ENCODE measurements at regions not wholly inside any gene's neighbourhood (a gene's known extent, or its start where the extent isn't known, plus 50 kb on each side); places are given as distances from the start of the nearest gene placed in this dataset.

DNA sequence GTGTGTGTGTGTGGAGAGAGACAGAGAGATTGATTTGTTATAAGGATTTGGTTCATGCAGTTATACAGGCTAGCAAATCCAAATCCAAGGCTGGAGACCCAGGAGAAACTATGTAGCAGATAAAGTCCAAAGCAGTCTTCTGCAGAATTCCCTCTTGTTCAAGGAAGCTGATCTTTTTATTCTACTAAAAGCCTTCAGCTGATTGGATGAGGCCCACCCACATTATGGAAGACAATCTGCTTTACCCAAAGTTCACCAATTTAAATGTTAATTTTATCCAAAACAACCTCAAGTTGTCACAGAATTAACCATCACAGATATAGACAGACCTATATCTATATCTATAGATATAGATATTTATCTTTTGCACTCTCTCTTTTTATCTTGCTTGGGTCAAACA is 67.0 kb downstream of the TPBG start:
- CTCF ChIA-PET: no interaction called here

DNA sequence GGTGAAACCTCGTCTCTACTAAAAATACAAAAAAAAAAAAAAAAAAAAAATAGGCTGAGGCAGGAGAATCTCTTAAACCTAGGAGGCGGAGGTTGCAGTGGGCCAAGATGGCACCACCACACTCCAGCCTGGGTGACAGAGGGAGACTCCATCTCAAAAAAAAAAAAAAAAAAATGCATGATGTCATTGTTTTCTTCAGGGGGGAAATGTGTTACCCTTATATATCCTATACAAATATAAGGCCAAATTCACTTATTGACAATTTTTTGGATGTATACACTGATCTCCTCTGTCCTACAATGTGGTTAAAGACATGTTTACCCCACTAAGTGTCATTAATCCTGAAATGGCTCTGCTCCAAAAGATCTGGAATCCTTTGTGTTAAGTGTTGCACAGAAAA is 73.1 kb downstream of the TPBG start:
- ChIA-PET CTCF (no interaction called here), POLR2A (no interaction called here)
- TF ChIP-seq, protein P1, sequence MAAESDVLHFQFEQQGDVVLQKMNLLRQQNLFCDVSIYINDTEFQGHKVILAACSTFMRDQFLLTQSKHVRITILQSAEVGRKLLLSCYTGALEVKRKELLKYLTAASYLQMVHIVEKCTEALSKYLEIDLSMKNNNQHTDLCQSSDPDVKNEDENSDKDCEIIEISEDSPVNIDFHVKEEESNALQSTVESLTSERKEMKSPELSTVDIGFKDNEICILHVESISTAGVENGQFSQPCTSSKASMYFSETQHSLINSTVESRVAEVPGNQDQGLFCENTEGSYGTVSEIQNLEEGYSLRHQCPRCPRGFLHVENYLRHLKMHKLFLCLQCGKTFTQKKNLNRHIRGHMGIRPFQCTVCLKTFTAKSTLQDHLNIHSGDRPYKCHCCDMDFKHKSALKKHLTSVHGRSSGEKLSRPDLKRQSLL (tag by site-specific recombination; IDR thresholded peaks at IDR 0.05): no peak
- TF ChIP-seq, protein P2, sequence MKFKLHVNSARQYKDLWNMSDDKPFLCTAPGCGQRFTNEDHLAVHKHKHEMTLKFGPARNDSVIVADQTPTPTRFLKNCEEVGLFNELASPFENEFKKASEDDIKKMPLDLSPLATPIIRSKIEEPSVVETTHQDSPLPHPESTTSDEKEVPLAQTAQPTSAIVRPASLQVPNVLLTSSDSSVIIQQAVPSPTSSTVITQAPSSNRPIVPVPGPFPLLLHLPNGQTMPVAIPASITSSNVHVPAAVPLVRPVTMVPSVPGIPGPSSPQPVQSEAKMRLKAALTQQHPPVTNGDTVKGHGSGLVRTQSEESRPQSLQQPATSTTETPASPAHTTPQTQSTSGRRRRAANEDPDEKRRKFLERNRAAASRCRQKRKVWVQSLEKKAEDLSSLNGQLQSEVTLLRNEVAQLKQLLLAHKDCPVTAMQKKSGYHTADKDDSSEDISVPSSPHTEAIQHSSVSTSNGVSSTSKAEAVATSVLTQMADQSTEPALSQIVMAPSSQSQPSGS (tag by site-specific recombination; IDR thresholded peaks at IDR 0.05; ENCODE audit: low read depth): peak; percentile 54
- Histone ChIP-seq H3K36me3 (ENCODE audit: control insufficient read depth in 2 of 2, insufficient read depth in 1 of 2, low read length in 2 of 2) (no peaks in the 10 kb centered on the region), H3K27ac (ENCODE audit: extremely low read depth, low read depth, low read length) (no peak overlapping the region), H3K4me3 (ENCODE audit: low read depth, low read length) (no peak overlapping the region), H3K9me3 (ENCODE audit: control insufficient read depth, insufficient read depth, low read depth, low read length) (no peaks in the 10 kb centered on the region), H3K4me1 (ENCODE audit: control insufficient read depth, insufficient read depth, low read length) (no peaks in the 10 kb centered on the region)

More for the DNA sequence above, 67.0 kb downstream of the TPBG start:
- Histone ChIP-seq H3K9me3 (ENCODE audit: control insufficient read depth, insufficient read depth, low read depth, low read length) (no peaks in the 10 kb centered on the region), H3K4me1 (ENCODE audit: control insufficient read depth, insufficient read depth, low read length) (no peaks in the 10 kb centered on the region), H3K4me3 (ENCODE audit: low read depth, low read length) (no peak overlapping the region), H3K27ac (ENCODE audit: extremely low read depth, low read depth, low read length) (no peak overlapping the region), H3K36me3 (ENCODE audit: control insufficient read depth in 2 of 2, insufficient read depth in 1 of 2, low read length in 2 of 2) (no peaks in the 10 kb centered on the region)
- TF ChIP-seq, protein P1 (tag by site-specific recombination; IDR thresholded peaks at IDR 0.05): no peak
- TF ChIP-seq ZNF10 (tag by site-specific recombination; IDR thresholded peaks at IDR 0.05): peak; percentile 84
- POLR2A ChIA-PET: no interaction called here

DNA sequence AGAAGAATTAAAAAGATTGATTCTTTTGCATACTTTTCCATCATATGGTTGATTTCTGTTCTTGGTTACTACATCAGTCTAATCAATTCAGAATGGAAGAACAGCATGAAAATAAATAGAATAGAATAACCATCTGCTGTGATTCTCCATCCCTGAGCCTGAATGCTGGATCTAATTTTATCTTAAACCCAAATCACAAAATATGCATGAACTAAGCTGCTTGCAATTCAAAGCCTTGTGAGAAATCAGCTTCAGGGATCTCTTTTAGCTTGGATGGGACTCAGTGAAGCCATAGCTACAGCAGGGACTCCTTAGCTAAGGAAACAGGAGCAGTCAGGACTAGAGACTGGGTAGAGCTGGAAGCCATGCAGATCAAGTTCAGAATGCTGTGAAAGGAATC is 74.1 kb downstream of the TPBG start:
- no peaks in the 10 kb centered on the region for H3K9me3 ChIP-seq (ENCODE audit: control insufficient read depth, insufficient read depth, low read depth, low read length)
- no peak overlapping the region for H3K27ac ChIP-seq (ENCODE audit: extremely low read depth, low read depth, low read length)
- no peak for TF ChIP-seq ZBTB8A (tag by site-specific recombination; IDR thresholded peaks at IDR 0.05)
- TF ChIP-seq, protein P3, sequence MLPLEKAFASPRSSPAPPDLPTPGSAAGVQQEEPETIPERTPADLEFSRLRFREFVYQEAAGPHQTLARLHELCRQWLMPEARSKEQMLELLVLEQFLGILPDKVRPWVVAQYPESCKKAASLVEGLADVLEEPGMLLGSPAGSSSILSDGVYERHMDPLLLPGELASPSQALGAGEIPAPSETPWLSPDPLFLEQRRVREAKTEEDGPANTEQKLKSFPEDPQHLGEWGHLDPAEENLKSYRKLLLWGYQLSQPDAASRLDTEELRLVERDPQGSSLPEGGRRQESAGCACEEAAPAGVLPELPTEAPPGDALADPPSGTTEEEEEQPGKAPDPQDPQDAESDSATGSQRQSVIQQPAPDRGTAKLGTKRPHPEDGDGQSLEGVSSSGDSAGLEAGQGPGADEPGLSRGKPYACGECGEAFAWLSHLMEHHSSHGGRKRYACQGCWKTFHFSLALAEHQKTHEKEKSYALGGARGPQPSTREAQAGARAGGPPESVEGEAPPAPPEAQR (tag by site-specific recombination; IDR thresholded peaks at IDR 0.05): no peak
- no peak for TF ChIP-seq WT1 (tag by site-specific recombination; IDR thresholded peaks at IDR 0.05)
- TF ChIP-seq, protein P4, sequence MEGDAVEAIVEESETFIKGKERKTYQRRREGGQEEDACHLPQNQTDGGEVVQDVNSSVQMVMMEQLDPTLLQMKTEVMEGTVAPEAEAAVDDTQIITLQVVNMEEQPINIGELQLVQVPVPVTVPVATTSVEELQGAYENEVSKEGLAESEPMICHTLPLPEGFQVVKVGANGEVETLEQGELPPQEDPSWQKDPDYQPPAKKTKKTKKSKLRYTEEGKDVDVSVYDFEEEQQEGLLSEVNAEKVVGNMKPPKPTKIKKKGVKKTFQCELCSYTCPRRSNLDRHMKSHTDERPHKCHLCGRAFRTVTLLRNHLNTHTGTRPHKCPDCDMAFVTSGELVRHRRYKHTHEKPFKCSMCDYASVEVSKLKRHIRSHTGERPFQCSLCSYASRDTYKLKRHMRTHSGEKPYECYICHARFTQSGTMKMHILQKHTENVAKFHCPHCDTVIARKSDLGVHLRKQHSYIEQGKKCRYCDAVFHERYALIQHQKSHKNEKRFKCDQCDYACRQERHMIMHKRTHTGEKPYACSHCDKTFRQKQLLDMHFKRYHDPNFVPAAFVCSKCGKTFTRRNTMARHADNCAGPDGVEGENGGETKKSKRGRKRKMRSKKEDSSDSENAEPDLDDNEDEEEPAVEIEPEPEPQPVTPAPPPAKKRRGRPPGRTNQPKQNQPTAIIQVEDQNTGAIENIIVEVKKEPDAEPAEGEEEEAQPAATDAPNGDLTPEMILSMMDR (tag by site-specific recombination; IDR thresholded peaks at IDR 0.05): no peak
- no peak for TF ChIP-seq KLF9 (tag by site-specific recombination; IDR thresholded peaks at IDR 0.05; ENCODE audit: low read depth)
- TF ChIP-seq ZNF830 (tag by site-specific recombination; IDR thresholded peaks at IDR 0.05; ENCODE audit: low read depth): no peak
- no peaks in the 10 kb centered on the region for H3K36me3 ChIP-seq (ENCODE audit: control insufficient read depth in 2 of 2, insufficient read depth in 1 of 2, low read length in 2 of 2)
- POLR2A ChIA-PET: interaction anchor here (1.2 kb wide), 1 partner anchor 74 kb away, joined by 3 read pairs; the partner anchor contains the start of gene TPBG
- H3K4me3 ChIP-seq (ENCODE audit: low read depth, low read length): no peak overlapping the region
- CTCF ChIA-PET: interaction anchor here (0.6 to 1.1 kb wide), 3 partner anchors 166 to 210 kb away, joined by 3 to 4 read pairs (median 3); no protein-coding TSS in a partner anchor
- H3K4me1 ChIP-seq (ENCODE audit: control insufficient read depth, insufficient read depth, low read length): no peaks in the 10 kb centered on the region

Data from HEK293 (cell line).